BJ (cell line): ENCODE measurements at regions not wholly inside any gene's neighbourhood (a gene's known extent, or its start where the extent isn't known, plus 50 kb on each side); places are given as distances from the start of the nearest gene placed in this dataset.

Experiments used
- CTCF ChIA-PET: fragments of 350-600 bp; formaldehyde crosslinking; extraction: SDS; loops from one replicate; lab custom pipeline; 2021; ENCODE audit warnings: antibody characterized with exemption, inconsistent platforms; lab: Yijun Ruan, JAX
- POLR2A ChIA-PET: fragments of 300-600 bp; sonication (Branson Sonifier 250); formaldehyde crosslinking; extraction: SDS; loops from one replicate; lab custom pipeline; 2021; ENCODE audit warnings: antibody characterized with exemption; lab: Charles Lee
- DNase-seq: peaks from one replicate; pipeline ENCODE4 v3.0.0-alpha.2; 2011; ENCODE audit warnings: low read depth
- H3K27me3 ChIP-seq: 2 replicates; pipeline ENCODE4 v1.6.0; 2011; ENCODE audit warnings: low read length; ENCODE audit not compliant: control insufficient read depth, insufficient read depth
- H3K36me3 ChIP-seq: 2 replicates; pipeline ENCODE4 v1.5.1; 2011; ENCODE audit warnings: low read length; ENCODE audit not compliant: control insufficient read depth, insufficient read depth
- H3K4me3 ChIP-seq: 2 replicates; pipeline ENCODE4 v1.5.1; 2011; ENCODE audit warnings: low read depth, mild to moderate bottlenecking, control low read depth, low read length
- TF ChIP-seq, protein P1 (sequence below): IDR thresholded peaks from 2 replicates; pipeline ENCODE4 v1.5.1; 2011; ENCODE audit warnings: low read depth, mild to moderate bottlenecking, control low read depth, inconsistent platforms, low read length, moderate library complexity; ENCODE audit not compliant: insufficient read depth

DNA sequence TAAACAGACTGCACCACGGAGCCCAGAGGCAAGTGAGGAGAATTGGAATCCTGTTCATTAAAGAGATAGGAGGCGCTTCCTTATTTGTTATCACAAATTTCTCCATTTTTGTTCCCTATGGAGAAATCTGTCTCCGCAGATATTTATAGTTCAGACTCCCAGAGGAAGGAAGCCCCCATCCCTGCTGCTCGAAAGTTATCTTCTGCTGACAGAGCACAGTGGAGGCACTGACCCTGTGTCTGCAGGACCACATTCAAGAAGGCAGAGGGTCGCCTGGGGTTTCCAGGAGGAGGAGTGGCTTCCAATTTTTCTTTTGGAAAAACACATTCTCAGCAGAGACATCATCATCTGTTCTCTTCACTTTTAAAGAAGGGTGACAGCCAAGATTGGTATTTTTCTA, 73.0 kb upstream of the GPR45 start:
- TF ChIP-seq, protein P1, sequence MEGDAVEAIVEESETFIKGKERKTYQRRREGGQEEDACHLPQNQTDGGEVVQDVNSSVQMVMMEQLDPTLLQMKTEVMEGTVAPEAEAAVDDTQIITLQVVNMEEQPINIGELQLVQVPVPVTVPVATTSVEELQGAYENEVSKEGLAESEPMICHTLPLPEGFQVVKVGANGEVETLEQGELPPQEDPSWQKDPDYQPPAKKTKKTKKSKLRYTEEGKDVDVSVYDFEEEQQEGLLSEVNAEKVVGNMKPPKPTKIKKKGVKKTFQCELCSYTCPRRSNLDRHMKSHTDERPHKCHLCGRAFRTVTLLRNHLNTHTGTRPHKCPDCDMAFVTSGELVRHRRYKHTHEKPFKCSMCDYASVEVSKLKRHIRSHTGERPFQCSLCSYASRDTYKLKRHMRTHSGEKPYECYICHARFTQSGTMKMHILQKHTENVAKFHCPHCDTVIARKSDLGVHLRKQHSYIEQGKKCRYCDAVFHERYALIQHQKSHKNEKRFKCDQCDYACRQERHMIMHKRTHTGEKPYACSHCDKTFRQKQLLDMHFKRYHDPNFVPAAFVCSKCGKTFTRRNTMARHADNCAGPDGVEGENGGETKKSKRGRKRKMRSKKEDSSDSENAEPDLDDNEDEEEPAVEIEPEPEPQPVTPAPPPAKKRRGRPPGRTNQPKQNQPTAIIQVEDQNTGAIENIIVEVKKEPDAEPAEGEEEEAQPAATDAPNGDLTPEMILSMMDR: no peak
- no peak overlapping the region for H3K4me3 ChIP-seq
- no peak for DNase-seq
- ChIA-PET CTCF (no interaction called here), POLR2A (no interaction called here)
- H3K27me3 ChIP-seq: peaks cover 2% of the 10 kb centered on the region; the same call in 1 of the 2 replicates
- no peaks in the 10 kb centered on the region for H3K36me3 ChIP-seq

DNA sequence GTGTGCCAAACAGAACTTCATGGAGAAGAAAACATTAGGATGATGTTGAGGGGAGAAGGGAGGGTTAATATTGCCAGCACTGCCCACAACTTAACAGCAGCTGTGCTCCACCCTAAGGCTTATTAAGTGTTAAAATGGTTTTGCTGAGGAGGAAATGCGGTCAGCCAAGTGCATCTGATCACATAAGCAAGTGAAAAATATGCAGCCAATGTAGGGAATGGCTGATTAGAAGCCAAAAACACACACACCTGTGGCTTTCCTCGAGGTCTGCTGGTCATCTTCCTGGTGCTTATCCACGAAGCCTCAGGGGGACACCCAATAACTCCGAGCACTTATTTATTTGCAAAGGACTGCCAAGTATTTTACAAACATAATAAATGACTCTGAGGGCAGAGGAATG, 66.3 kb upstream of the GPR45 start:
- Histone ChIP-seq H3K27me3 (peaks cover 11% of the 10 kb centered on the region), H3K36me3 (no peaks in the 10 kb centered on the region), H3K4me3 (no peak overlapping the region)
- POLR2A ChIA-PET: no interaction called here
- no peak for DNase-seq
- TF ChIP-seq, protein P1: no peak
- CTCF ChIA-PET: no interaction called here

DNA sequence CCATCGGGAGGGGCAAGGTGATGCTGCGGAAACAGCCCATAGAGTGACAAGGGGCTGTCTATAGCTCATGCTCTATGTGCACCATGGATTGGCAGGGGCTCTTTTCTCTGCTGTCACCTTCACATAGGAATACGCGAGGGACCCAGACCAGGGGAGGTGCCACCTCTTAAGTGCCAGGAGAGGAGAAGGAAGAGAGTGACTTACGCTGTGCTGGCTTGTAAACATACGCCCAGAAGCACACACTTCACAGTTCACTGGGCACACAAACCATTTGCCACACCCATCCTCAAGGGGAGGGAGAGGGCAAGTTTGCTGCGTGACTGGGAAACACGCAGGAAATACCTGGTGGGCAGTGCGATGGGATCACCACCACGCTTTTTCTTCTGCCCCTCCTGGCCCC, 65.1 kb upstream of the GPR45 start:
- ChIA-PET POLR2A (no interaction called here), CTCF (no interaction called here)
- DNase-seq: no peak
- H3K36me3 ChIP-seq: no peaks in the 10 kb centered on the region
- H3K4me3 ChIP-seq: no peak overlapping the region
- TF ChIP-seq, protein P1: no peak
- H3K27me3 ChIP-seq: peaks cover 11% of the 10 kb centered on the region; the same call in 1 of the 2 replicates

DNA sequence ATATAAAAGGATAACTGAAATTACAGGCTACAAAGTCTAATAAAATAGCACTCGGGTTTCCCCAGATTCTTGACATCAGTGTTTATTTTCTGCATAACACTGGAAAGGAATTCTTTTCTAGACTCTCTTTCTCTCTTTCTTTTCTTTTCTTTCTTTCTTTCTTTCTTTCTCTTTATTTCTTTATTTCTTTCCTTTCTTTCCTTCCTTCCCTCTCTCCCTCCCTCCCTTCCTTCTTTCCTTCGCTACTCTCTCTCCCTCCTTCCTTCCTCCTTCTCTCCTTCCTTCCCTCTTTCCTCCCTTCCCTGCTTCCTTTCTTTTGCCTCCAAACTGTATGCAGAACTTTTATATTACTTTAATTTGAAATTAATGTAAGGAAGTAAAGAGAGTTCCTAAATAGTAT, 64.5 kb upstream of the GPR45 start:
- POLR2A ChIA-PET: no interaction called here
- no peaks in the 10 kb centered on the region for H3K36me3 ChIP-seq
- CTCF ChIA-PET: no interaction called here
- H3K27me3 ChIP-seq: peaks cover 11% of the 10 kb centered on the region; the same call in 1 of the 2 replicates
- no peak for DNase-seq
- H3K4me3 ChIP-seq: no peak overlapping the region
- TF ChIP-seq, protein P1: no peak

DNA sequence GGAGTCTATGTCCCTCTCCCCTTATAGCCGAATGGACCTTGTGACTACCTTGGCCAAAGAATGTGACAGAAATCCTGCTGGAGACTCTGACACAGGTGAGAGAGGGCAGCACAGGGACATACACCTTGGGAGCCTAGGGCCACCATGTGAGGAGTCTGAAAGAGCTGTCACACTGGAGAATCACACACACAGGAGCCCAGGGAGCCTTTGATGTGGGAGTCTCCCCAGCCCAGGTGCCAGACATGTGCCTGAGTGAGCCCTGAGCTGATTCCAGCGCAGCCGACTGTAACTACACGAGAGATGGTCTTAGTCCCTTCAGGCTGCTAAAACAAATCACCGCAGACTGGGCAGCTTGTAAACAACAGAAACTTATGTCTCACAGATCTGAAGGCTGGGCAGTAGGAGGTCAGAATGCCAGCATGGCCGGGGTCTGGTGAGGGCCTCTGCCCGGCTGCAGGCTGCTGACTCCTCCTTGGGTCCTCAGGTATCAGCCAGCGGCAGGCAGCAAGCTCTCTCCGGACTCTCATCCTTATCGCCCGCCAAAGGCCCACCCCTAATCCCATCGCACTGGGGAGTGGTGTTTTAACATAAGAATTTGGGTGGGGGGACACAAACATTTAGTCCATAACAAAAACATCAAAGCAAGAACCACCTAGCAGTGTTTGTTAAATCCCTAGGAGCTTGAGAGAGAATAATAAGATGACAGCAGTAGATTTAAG, 63.8 kb upstream of the GPR45 start:
- ChIA-PET POLR2A (no interaction called here), CTCF (no interaction called here)
- TF ChIP-seq, protein P1: no peak
- no peak for DNase-seq
- Histone ChIP-seq H3K4me3 (no peak overlapping the region), H3K36me3 (no peaks in the 10 kb centered on the region), H3K27me3 (peaks cover 11% of the 10 kb centered on the region; the same call in 1 of the 2 replicates)
